ENCODE measurements at regions not wholly inside any gene's neighbourhood (a gene's known extent, or its start where the extent isn't known, plus 50 kb on each side); places are given as distances from the start of the nearest gene placed in this dataset.

- TF ChIP-seq CTCF (conservative IDR thresholded peaks at IDR 0.05) (no peak), ZFX (IDR thresholded peaks at IDR 0.05) (no peak)
- H3K27ac ChIP-seq, result no peak overlapping the region
Measured at GRCh38 chr18:28684746-28685355, 507.9 kb upstream of the CDH2 start.

- no peak overlapping the region for H3K27ac ChIP-seq
- TF ChIP-seq CTCF (conservative IDR thresholded peaks at IDR 0.05), result no peak
- TF ChIP-seq ZFX (IDR thresholded peaks at IDR 0.05), result no peak
Measured at GRCh38 chr18:28682912-28683311, 506.0 kb upstream of the CDH2 start.

GRCh38 chr18:28669165-28669564, 492.2 kb upstream of the CDH2 start:
- no peak overlapping the region for H3K27ac ChIP-seq
- no peak for TF ChIP-seq ZFX (IDR thresholded peaks at IDR 0.05)
- no peak for TF ChIP-seq CTCF (conservative IDR thresholded peaks at IDR 0.05)

GRCh38 chr18:28666216-28666615, 489.3 kb upstream of the CDH2 start:
- TF ChIP-seq ZFX (IDR thresholded peaks at IDR 0.05), result no peak
- TF ChIP-seq CTCF (conservative IDR thresholded peaks at IDR 0.05), result no peak
- no peak overlapping the region for H3K27ac ChIP-seq

- TF ChIP-seq ZFX (IDR thresholded peaks at IDR 0.05) (no peak), CTCF (conservative IDR thresholded peaks at IDR 0.05) (no peak)
- no peak overlapping the region for H3K27ac ChIP-seq
Measured at GRCh38 chr18:28657961-28658360, 481.0 kb upstream of the CDH2 start.

GRCh38 chr18:28652654-28653053, 475.7 kb upstream of the CDH2 start:
- TF ChIP-seq ZFX (IDR thresholded peaks at IDR 0.05) (no peak), CTCF (conservative IDR thresholded peaks at IDR 0.05) (no peak)
- H3K27ac ChIP-seq, result no peak overlapping the region

- no peak overlapping the region for H3K27ac ChIP-seq
- TF ChIP-seq ZFX (IDR thresholded peaks at IDR 0.05), result no peak
- no peak for TF ChIP-seq CTCF (conservative IDR thresholded peaks at IDR 0.05)
Measured at GRCh38 chr18:28651298-28651697, 474.4 kb upstream of the CDH2 start.
